NB4 (cell line): ENCODE measurements at regions not wholly inside any gene's neighbourhood (a gene's known extent, or its start where the extent isn't known, plus 50 kb on each side); places are given as distances from the start of the nearest gene placed in this dataset.

Experiments
- POLR2A ChIP-seq: IDR thresholded peaks from 2 replicates; pipeline ENCODE4 v1.6.1; 2011; ENCODE audit warnings: mild to moderate bottlenecking; ENCODE audit not compliant: insufficient read length; ENCODE audit errors: extremely low read depth
- TF ChIP-seq, protein P1 (sequence below): IDR thresholded peaks from one replicate; pipeline ENCODE4 v1.5.1; 2012; ENCODE audit warnings: low read depth, low read length
- TF ChIP-seq, protein P2 (sequence below): IDR thresholded peaks from 2 replicates; pipeline ENCODE4 v1.6.1; 2011; ENCODE audit warnings: low read depth, low read length

DNA sequence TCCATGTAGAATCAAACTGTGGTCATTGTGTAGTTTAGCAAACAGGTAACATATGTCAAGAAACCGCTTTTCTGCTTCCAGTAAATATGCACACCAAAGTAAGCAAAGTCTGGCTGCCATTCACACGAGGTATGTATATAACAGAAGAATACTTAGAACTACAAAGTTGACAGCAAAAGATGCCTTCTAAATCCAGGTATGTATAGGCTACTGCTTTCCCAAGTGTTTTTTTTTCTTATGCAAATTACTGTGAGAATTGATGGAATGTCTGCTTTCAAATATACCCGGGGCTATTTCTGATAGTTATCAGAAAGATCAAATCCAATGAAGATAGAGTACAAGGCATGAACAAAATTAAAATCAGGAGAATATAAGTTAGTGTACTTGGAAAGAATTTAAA is 229.2 kb downstream of the HACE1 start:
- TF ChIP-seq, protein P1, sequence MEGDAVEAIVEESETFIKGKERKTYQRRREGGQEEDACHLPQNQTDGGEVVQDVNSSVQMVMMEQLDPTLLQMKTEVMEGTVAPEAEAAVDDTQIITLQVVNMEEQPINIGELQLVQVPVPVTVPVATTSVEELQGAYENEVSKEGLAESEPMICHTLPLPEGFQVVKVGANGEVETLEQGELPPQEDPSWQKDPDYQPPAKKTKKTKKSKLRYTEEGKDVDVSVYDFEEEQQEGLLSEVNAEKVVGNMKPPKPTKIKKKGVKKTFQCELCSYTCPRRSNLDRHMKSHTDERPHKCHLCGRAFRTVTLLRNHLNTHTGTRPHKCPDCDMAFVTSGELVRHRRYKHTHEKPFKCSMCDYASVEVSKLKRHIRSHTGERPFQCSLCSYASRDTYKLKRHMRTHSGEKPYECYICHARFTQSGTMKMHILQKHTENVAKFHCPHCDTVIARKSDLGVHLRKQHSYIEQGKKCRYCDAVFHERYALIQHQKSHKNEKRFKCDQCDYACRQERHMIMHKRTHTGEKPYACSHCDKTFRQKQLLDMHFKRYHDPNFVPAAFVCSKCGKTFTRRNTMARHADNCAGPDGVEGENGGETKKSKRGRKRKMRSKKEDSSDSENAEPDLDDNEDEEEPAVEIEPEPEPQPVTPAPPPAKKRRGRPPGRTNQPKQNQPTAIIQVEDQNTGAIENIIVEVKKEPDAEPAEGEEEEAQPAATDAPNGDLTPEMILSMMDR: no peak
- no peak for TF ChIP-seq POLR2A
- TF ChIP-seq, protein P2, sequence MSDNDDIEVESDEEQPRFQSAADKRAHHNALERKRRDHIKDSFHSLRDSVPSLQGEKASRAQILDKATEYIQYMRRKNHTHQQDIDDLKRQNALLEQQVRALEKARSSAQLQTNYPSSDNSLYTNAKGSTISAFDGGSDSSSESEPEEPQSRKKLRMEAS: no peak
